Stimulated activated CD4-positive, alpha-beta T cell treated with anti-CD3 and anti-CD28 coated beads, Interleukin-15, amount 100 ng/mL, for 48 hours (primary cell): ENCODE measurements at regions not wholly inside any gene's neighbourhood (a gene's known extent, or its start where the extent isn't known, plus 50 kb on each side); places are given as distances from the start of the nearest gene placed in this dataset.
"Not testable (repeated sequence)": the region's sequence is repeated elsewhere in the genome, so short reads cannot be mapped to it uniquely, and the experiment has no call there.

Experiments used
- DNase-seq, 2 donors: peaks; one replicate each; pipeline ENCODE4 v3.0.0-alpha.2; 2020; ENCODE audit warnings: low read depth in 2 of 2

DNA sequence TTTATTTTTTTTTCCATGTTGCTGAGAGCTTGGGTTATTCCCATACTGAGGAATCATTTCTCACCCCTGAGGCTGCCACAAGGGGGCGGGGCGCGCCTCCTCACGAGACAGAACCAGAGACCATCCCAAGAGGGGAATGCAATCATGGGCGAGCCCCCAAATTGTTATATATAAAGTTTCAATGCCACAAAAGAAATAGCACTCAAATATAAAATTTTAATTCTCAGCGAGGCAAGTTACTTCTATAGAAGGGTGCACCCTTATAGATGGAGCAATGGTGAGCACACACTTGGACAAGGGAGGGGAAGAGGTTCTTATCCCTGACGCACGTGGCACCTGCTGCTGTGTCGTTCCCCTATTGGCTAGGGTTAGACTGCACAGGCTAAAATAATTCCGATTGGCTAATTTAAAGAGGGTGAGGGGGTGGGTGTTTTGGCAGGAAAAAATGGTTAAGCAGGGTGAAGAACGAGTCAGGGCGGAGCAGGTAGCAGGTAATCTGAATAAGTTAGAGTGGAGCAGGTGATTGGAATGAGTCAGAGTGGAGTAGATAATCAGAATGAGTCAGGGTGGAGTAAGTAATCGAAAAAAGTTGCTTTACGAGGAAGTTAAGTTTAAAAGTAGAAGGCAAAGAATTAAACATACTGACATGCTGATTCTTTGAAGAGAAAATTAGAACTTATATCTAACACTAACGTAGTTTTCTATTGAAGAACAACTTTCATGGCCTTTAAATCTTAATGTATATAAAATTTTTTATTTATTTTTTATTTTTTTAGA lies 177.5 kb downstream of the MTCL1 start:
- DNase-seq = no peak

DNA sequence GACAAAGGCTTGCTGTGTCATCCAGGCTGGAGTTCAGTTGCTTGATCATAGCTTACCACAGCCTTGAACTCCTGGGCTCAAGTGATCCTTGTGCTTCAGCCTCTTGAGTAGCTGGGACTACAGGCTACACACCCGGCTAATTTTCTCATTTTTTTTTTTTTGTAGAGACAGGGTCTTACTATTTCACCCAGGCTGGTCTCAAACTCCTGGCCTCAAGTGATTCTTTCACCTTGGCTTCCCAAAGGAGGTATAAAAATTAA lies 178.0 kb downstream of the MTCL1 start:
- DNase-seq = no peak

DNA sequence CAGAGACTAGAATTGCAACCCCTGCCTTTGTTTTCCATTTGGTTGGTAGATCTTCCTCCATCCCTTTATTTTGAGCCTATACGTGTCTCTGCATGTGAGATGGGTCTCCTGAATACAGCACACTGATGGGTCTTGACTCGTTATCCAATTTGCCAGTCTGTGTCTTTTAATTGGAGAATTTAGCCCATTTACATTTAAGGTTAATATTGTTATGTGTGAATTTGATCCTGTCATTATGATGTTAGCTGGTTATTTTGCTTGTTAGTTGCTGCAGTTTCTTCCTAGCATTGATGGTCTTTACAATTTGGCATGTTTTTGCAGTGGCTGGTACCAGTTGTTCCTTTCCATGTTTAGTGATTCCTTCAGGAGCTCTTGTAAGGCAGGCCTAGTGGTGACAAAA lies 182.5 kb downstream of the MTCL1 start:
- not testable (repeated sequence) for DNase-seq

DNA sequence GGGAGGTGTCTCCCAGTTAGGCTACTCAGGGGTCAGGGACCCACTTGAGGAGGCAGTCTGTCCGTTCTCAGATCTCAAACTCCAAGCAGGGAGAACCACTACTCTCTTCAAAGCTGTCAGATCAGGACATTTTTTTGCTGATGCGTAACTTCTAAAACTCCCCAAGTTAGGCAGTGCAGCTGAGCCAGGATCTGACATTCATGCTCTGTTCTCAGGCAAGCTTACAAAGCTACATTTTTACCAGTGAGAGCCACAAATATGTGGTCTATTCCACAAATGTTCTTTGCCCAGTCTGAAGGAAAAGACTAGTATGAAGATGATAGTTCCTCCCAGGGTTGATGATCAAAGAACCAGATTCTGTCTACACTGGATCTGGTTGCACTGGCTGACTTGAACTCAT lies 184.1 kb downstream of the MTCL1 start:
- no peak for DNase-seq

DNA sequence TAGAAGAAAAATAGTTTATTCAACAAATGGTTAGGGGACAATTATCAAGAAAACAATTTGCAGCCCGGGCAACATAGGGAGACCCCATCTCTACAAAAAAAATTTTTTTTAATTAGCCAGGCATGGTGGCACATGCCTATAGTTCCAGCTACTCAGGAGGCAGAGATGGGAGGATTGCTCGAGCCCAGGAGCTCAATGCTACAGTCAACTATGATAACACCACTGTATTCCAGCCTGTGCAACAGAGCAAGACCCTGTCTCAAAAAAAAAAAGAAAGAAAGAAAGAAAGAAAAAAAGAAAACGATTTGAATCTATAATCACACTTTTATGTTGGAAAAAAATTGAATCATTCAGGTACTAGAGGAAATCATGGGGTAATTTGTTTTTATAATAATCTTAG lies 185.1 kb downstream of the MTCL1 start:
- DNase-seq = not testable (repeated sequence)

DNA sequence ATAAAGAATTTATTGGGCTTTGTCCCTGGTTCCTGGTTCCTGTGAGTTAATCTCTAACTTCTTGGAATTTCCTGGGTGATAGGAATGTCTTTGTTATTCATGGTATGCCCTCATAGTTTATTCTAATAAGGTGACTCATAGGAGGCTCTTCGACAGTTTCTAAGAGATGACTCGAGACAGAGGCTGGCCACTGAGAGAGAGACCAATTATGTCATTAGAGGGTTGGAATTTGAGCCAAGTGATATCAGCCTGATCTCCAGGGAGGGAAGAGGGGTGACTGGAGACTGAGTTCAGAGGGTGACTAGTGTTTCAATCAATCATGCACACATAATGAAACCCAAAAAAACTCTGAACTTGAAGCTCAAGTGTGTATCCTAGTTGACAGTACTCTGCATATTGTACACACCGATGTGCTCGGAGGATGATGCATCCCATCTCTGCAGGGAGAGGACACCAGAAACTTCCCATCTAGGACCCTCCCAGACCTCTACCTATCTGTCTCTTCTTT lies 185.7 kb downstream of the MTCL1 start:
- DNase-seq = no peak

DNA sequence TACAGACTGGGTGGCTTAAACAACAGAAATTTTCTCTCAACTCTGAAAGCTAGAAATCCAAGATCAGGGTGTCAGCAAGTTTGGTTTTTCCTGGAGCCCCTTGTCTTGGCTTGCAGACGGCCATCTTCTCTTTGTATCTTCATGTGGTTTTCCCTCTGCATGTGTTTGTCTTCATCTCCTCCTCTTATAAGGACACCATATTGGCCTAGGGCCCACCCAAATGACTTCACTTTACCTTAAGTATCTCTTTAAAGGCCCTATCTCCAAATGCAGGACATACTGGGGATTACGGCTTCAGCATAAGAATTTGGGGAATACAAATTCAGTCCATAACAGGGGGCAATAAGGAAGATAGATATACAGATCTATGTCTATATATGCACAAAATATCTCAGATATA lies 187.9 kb downstream of the MTCL1 start:
- no peak for DNase-seq

DNA sequence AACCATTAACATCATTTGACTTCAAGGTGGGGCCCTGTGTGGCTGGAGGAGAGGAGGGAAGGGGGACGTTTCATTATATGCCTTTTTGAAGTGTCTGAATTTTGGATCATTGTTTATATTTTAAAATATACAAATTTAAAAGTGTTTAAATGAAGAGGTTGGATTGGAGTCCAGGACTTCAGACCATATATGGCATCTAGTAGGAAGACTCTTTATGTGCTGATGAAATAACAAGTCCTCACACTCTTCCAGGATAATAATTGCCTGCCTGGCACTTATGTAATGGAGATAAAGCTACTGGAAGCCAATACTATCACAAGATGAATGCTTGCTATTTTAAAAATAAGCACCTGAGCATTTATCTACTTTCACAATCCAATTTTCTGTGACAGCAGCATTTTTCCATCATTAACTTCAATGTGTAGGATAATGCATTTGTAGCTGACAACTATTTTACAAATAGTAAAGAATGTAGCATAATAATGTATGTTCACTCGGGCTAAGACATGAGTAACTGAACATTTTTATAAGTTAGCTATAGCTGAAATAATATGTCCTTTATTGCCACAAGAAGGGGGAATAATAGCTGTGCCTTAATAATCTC lies 188.4 kb downstream of the MTCL1 start:
- no peak for DNase-seq

DNA sequence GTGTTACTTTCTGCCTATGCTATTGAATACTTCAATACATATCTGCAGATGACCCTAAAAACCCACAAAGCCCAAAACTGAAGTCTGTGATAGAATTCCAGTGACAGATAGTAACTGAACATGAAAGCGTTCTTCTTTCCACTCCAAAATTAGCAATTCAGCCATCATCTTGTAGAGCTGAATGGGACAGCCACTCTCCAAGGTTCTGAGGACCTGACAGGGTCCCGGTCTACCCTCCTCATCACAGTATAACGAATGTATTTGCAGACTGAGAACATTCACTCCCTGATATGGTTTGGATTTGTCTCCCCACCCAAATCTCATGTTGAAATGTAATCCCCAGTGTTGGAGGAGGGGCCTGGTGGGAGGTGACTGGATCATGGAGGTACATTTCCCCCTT lies 189.5 kb downstream of the MTCL1 start:
- no peak for DNase-seq

DNA sequence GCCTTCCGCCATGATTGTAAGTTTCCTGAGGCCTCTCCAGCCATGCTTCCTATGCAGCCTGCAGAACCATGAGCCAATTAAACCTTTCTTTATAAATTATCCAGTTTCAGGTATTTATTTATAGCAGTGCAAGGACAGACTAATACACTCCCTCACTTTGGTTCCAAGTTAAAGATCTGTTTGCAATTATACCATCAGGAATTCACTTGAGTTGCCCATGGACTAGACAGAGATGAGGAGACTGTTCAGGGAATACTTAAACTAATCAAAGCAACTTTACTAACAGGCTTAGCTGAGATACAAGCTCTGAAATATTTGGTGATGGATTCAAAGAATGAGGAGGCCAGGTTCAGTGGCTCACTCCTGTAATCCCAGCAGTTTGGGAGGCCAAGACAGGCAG lies 190.0 kb downstream of the MTCL1 start:
- DNase-seq = no peak

DNA sequence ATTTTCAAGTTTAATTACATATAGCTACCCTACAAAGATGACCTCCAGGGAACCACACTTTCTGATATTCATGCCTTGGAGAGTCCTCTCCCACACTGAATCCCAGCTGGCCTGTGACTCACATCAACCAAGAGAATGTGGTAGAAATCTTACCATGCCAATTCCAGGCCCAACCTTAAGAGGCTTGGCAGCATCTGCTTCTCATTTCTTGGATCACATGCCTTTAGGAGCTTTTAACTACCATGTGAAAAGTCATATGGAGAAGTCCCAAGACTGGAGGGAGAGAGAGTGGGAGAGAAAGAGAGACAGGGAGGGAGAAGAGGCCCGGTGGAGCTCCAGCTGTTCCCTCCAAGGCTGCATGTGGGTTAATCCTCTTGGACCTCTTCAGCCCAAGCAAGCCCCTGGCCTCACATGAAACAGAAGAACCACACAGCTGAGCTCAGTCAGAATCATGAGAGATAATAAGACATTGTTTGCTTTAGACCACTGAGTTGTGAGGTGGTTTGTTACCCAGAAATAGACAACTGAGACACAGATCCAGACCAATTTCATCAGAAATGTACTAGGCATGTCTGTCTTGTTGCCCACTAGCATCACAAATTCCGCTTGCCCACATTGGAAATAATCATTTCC lies 190.7 kb downstream of the MTCL1 start:
- DNase-seq = no peak

DNA sequence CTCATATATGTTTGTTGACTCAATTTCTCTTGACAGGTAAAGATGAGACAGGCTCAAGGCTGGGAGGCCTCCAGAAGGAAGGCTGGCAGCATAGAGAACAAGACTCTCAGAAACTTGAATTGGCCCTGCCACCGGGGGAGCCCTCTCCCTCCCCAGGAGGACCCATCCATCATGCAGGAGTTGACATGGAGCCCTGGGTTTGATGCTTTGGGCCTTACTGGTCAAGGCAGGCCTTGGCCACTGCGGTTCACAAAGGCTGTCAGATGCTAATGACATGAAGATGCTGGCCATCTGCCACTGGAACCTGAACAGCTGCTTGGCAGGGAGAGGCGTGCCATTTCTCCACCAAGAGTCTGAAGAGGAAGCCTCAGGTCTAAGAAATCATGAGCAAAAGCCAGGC lies 193.6 kb downstream of the MTCL1 start:
- DNase-seq = no peak

DNA sequence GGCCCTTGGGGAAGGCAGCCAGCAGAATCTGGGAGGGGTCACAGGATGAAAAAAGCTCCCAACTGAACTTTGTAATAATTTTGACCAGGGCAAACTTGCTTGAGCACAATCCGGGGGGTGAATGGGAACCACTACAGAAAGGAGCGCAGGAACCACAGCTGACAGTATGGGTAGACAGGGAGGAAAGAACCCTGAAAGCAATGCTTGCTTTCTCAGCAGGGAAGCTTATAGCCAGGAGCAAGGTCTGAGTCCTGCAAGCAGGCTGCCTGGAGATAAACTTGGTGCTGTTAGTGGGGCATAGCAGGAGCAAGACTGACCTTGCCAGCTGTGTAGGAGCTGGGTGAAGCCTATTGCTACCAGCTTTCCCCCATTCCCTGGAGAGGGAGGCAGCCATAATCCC lies 195.2 kb downstream of the MTCL1 start:
- DNase-seq = no peak

DNA sequence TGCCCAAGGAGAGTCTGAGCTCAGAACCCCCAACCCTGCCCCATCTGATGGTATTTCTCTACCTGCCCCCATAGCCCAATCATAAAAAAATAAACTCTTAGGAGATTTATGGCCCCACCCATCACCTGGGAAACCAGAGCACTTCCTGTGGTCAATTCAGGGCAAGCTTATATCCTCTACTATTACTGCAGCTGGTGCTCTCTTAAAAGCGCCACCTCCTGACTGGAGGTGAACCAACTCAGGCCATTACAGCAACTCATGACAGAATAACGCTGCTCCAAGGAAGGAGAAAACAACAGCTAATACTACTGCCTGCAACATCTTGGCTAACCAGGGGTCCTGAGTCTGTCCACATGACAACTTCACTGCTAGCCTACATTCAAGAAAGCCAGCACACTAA lies 195.7 kb downstream of the MTCL1 start:
- DNase-seq = no peak

DNA sequence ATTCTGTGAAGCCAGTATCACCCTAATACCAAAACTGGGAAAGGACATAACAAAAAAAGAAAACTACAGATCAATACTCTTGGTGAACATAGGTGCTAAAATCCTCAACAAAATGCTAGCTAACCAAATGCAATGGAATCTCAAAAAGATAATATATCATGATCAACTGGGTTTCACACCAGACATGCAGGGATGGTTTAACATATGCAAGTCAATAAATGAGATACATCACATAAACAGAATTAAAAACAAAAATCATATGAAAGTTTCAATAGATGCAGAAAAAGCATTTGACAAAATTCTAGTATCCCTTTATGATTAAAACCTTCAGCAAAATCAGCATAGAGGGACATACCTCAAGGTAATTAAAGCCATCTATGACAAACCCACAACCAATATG lies 198.2 kb upstream of the NDUFV2 start:
- DNase-seq = no peak

DNA sequence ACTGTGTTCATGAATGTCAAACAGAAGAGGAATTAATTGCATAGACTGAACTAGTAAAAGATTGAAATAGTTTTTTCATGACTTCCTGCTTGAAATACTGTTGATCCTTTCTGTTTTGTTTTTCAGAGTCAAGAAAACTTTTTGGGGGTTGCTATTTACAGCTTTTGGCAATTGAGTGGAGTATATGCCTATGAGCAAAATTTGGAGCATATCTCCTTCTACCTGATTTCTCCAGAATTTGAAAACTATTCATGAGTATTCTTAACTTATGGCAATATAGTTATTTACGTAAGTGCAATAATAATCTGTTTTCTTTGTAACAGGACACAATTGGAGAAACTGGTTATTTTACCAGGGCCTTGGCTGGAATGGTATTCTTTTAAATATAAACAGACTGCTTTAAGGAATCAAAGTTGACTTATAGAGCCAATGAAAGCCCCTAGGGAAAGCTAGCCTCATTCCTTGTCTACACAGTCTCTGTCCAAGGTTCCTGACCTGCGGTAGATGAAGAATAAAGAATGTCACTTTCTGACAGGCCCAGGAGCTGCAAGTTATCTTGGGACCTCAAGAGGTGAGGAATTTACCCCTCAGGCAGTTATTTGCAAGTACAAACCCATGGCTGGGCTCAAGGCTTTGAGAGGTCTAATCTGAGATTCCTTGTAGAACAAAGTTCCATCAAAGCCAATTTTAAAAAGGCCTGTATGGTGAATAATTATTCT lies 193.5 kb upstream of the NDUFV2 start:
- no peak for DNase-seq

DNA sequence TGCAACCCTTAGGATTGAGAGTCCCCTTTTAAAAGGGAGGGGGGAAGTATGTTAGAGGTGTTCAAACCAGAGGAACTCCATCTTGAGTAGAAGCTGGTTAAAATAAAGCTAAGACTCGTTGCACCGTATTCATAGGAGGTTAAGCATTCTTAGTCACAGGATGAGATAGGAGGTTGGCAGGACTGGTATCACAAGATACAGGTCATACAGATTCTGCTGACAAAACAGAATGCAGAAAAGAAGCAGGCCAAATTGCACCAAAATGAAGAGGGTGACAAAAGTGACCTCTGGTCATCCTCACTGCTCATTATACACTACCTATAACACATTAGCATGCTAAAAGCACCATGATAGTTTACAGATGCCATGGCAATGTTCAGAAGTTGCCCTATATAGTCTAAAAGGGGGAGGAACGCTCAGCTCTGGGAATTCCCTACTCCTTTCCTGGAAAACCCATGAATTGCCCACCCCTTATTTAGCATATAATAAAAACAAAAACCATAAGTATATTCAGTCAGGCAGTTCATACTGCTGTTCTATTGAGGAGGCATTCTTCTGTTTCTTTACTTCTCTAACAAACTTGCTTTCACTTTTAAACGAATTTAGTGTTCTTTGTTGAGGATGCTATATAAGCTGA lies 192.2 kb upstream of the NDUFV2 start:
- no peak for DNase-seq

DNA sequence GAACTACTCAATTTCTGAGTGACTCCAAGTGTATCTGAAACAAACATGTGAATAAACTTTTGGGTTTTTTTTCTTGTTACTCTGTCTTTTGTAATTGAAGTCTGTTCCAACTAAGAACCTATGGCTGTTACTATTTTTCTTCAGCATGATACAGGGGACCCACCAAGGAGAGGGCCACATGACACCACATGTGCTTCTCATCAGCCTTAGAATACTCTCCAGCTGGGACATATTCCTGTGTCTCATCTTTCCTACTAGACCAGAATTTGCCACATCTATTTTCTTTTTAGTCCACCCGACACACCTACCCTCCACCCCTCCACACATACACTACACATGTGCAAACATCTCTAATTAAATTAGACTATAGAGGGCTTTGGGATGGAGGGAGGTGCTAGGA lies 191.7 kb upstream of the NDUFV2 start:
- DNase-seq = no peak

DNA sequence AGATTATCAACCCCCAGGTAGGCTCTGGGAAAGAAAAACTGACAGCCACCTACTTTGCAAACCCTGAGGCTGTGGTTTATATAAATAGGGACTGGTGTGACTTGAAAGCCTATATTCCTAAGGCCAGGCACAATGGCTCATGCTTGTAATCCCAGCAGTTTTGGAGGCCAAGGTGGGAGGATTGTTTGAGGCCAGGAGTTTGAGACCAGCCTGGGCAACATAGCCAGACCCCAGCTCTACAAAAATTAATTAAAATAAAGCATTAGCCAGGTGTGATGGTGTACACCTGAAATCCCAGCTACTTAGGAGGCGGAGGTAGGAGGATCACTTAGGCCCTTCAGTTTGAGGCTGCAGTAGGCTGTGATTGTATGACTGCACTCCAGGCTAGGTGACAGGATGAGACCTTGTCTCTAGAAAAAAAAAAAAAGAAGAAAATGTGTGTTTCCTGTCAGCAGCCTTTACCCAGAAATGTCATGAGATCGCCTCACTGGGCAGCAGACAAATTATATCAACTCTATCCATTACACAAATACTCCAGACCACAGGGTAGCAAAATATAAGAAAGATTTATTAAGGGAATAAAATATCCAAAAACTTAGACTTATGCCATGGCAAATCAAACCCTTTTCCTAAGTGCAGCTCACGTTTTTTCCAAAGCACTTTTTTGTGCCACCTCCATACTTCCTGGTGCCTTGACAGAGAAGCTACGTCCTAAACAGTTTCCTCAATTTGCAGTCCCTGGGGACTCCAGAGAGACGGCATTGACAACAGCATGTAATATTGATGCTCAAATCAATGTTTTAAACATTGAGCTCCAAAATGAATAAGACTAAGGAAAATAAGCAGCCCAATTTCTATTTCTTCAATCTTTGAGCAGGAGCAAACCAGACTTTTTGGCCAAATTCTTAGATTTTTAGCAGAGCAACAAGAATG lies 190.8 kb upstream of the NDUFV2 start:
- DNase-seq = no peak

DNA sequence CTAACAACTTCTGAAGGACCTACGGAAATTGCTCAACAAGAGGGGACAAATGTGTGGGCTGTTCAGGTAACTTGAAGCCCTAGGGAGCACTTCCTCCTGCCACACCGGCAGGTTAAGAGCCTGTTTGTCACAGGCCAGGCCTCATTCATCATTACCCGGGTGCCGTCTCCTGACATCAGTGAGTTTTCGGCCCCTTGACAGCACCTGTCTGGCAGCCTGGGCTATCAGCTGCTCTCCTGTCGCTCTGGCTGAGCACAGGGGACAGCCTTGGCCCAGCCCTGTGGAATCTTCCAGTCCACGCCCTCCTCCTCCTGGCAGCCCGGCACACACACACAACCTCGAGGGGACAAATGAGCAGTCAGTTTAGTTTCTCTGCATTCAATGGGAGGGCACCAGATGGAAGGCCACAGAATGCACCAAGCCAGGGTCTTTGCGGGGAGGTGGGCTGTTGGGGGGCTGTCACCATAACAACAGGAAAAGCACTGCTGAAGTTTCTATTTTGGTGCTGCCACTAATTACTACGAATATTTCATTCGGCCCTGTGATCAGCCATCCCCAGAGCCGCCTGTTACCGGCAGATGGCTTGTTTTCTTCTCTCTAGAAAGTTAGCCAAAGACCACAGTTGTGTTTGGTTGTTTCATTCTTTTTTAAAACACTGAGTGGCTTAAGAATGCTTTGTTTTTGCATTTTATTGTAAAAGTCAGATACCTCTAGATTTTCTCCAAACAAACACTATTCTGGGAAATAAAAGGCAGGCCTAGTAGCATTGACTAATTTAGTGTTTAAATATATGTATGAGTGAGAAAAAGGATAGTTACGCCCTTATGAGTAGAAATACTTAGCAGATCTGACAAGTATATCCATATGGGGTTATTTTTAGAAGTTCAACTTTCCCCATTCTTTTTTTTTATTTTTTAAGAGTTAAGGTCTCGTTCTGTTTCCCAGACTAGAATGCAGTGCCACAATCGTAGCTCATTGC lies 189.9 kb upstream of the NDUFV2 start:
- DNase-seq = no peak
